GM12875 (cell line): ENCODE measurements at regions not wholly inside any gene's neighbourhood (a gene's known extent, or its start where the extent isn't known, plus 50 kb on each side); places are given as distances from the start of the nearest gene placed in this dataset.

Experiments
- H3K4me3 ChIP-seq: one replicate; pipeline ENCODE4 v1.5.1; 2011; ENCODE audit warnings: low read depth, low read length, control low read depth
- CTCF ChIP-seq: IDR thresholded peaks from 2 replicates; pipeline ENCODE4 v1.5.1; 2011; ENCODE audit warnings: low read depth, mild to moderate bottlenecking, control low read depth, inconsistent platforms, low read length, moderate library complexity, borderline replicate concordance; ENCODE audit not compliant: insufficient read depth

DNA sequence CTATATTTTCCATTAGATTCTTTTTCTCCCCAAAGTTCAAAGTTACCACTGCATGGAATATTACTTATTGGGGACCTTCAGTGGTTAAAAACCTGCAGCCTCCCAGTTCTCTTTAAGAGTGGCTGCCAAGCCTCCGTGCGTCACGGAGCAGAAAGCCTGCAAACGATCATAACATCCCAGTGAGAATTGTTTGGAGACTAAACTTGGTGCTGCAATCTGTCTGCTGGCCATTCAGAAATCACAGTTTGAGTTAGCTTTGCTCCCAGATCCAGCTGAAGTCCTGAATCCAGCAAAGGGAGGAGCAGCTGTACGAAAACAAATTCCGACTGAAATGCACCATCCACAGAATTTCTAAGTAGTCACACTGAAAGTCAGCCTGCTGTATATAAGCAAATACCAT, 213.5 kb upstream of the PDE10A start:
- H3K4me3 ChIP-seq = no peak overlapping the region
- no peak for TF ChIP-seq CTCF

DNA sequence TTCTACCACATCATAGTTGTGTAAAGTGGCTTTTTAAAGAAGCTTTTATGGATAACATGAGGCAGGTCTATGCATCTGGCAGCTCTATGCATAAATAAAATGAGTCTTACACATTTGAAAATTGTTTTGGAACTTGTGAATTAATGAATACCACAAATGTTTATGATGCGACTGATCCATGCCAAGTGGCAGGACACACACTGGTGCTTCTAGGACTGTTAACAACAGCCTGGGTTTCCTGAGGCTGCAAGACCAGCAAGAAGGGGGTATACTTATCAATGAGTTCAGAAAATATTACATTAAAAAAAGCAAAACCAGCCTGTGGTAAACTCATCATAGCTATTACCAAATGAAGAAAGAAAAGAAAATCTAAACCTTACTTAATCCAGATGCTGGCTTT, 212.9 kb upstream of the PDE10A start:
- H3K4me3 ChIP-seq = no peak overlapping the region
- TF ChIP-seq CTCF = no peak

- no peak overlapping the region for H3K4me3 ChIP-seq
- TF ChIP-seq CTCF = no peak
These were observed 210.9 kb upstream of the PDE10A start for GRCh38 chr6:165873976-165874375.

DNA sequence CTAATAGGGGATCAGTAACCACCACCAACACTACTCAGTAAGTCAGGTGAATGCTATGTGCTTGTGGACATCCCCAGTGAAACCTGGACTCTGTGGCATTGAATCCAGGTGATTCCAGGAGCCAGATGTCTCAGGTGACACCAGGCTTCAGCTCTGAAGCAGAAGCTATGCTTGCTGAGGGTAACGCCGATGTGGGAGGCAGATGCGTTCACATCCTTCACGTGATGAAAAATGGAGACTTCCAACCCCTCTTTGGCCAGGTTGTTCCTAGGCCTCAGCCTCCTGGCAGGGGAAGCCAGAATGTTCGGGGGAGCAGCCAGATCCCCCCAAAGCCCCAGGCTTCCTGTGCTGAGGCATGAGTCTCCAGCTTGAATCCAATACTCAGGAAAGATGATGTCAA, 209.8 kb upstream of the PDE10A start:
- H3K4me3 ChIP-seq = no peak overlapping the region
- no peak for TF ChIP-seq CTCF

GRCh38 chr6:165872311-165872710, 209.3 kb upstream of the PDE10A start:
- TF ChIP-seq CTCF = no peak

DNA sequence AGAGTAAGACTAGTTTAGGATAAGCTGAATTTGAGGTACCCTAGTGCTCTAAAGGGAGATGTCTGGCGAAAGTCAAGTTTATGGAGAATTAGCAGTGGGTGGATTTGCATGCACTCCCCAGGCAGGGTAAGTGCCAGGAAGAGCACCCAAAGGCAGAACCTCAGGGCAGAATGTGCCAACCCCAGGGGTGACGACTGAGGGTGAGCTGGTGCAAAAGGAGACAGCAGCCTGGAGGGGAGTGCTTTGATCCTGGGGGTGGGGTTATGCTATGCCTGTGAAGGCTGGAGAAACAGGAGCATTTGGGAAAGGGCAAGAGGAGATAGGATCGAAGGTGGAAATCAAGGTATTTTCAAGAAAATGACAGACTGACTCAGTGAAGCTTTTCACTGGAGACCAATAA, 208.5 kb upstream of the PDE10A start:
- H3K4me3 ChIP-seq = no peak overlapping the region
- no peak for TF ChIP-seq CTCF

More at GRCh38 chr6:165872311-165872710, 209.3 kb upstream of the PDE10A start:
- H3K4me3 ChIP-seq = no peak overlapping the region

- no peak for TF ChIP-seq CTCF
- H3K4me3 ChIP-seq = no peak overlapping the region
These were observed 206.5 kb upstream of the PDE10A start for GRCh38 chr6:165869526-165869925.
